ENCODE measurements at regions not wholly inside any gene's neighbourhood (a gene's known extent, or its start where the extent isn't known, plus 50 kb on each side); places are given as distances from the start of the nearest gene placed in this dataset.

- no peaks in the 10 kb centered on the region for H3K9me3 ChIP-seq (ENCODE audit: severe bottlenecking)
- H3K27ac ChIP-seq (ENCODE audit: poor library complexity, severe bottlenecking), result no peak overlapping the region
- DNase-seq (ENCODE audit: low spot score) (no peak), ATAC-seq (ENCODE audit: low read depth) (no peak)
- H3K4me1 ChIP-seq (ENCODE audit: insufficient read depth, poor library complexity, severe bottlenecking), result no peaks in the 10 kb centered on the region
- H3K36me3 ChIP-seq (ENCODE audit: low read depth), result no peaks in the 10 kb centered on the region
- no peak overlapping the region for H3K4me3 ChIP-seq (ENCODE audit: severe bottlenecking)
- no peak for TF ChIP-seq CTCF (IDR thresholded peaks at IDR 0.05; ENCODE audit: poor library complexity, severe bottlenecking)
- no peaks in the 10 kb centered on the region for H3K27me3 ChIP-seq (ENCODE audit: insufficient read depth, poor library complexity, severe bottlenecking)
These were observed 534.2 kb upstream of the PLXNA2 start for GRCh38 chr1:208778417-208778816.

DNA sequence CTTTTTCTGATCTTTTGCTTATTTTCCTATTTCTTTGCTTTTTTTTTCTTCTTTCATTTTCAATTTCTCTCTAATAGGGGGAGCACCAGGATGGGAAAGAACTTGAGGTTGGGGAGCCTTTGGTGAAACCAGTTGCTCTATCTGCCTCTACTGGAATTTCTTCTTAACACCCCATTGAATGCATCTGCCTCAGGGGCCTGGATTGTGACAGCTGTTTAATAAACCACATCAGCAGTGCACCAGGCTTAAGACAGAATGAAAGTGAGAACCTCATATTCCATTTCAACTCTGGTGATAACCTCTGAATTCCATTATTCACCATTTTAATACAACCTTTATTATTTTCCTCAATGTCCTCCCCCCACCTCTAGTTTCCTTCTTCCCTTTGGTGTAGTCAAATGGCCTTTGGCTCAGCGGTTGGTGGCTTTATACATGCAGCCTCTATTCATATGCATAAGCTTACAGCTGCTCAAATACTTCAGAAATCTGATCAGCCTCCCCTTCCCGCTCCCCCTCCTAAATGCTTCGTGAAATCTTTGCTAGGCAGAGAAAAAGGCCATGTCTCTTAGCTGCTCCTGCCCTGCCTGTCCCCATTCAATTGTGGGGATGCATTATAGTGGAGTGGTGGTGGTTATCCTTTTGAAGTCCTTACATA, 537.3 kb upstream of the PLXNA2 start:
- Histone ChIP-seq H3K27me3 (ENCODE audit: insufficient read depth, poor library complexity, severe bottlenecking) (no peaks in the 10 kb centered on the region), H3K9me3 (ENCODE audit: severe bottlenecking) (no peaks in the 10 kb centered on the region), H3K36me3 (ENCODE audit: low read depth) (no peaks in the 10 kb centered on the region), H3K4me1 (ENCODE audit: insufficient read depth, poor library complexity, severe bottlenecking) (no peaks in the 10 kb centered on the region), H3K27ac (ENCODE audit: poor library complexity, severe bottlenecking) (no peak overlapping the region), H3K4me3 (ENCODE audit: severe bottlenecking) (no peak overlapping the region)
- no peak for TF ChIP-seq CTCF (IDR thresholded peaks at IDR 0.05; ENCODE audit: poor library complexity, severe bottlenecking)
- ATAC-seq (ENCODE audit: low read depth) (no peak), DNase-seq (ENCODE audit: low spot score) (no peak)

- Histone ChIP-seq H3K27me3 (ENCODE audit: insufficient read depth, poor library complexity, severe bottlenecking) (no peaks in the 10 kb centered on the region), H3K36me3 (ENCODE audit: low read depth) (no peaks in the 10 kb centered on the region), H3K4me3 (ENCODE audit: severe bottlenecking) (no peak overlapping the region), H3K27ac (ENCODE audit: poor library complexity, severe bottlenecking) (no peak overlapping the region), H3K4me1 (ENCODE audit: insufficient read depth, poor library complexity, severe bottlenecking) (no peaks in the 10 kb centered on the region), H3K9me3 (ENCODE audit: severe bottlenecking) (no peaks in the 10 kb centered on the region)
- no peak for DNase-seq (ENCODE audit: low spot score)
- TF ChIP-seq CTCF (IDR thresholded peaks at IDR 0.05; ENCODE audit: poor library complexity, severe bottlenecking), result no peak
- ATAC-seq (ENCODE audit: low read depth), result no peak
These were observed 538.0 kb upstream of the PLXNA2 start for GRCh38 chr1:208782186-208782585.

DNA sequence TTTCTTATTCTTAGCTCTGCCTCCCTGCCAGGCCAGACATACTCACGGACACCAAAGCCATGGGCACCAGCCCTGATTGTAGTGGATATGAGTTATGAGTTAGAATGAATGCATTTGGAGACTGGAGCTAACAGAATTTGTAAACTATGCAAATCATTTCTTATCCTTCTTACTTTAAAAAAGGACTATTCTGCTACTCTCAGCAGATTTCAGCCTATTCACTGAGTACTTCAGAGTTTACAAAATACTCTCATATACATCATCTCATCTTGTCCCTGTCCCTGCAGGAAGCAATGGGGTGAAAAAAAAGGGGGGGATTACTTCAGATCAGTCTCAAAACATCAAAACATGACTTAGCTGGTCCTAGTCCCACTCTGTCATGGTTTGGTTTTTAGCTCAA, 541.4 kb upstream of the PLXNA2 start:
- H3K4me1 ChIP-seq (ENCODE audit: insufficient read depth, poor library complexity, severe bottlenecking), result no peaks in the 10 kb centered on the region
- no peak overlapping the region for H3K27ac ChIP-seq (ENCODE audit: poor library complexity, severe bottlenecking)
- H3K9me3 ChIP-seq (ENCODE audit: severe bottlenecking), result no peaks in the 10 kb centered on the region
- no peaks in the 10 kb centered on the region for H3K36me3 ChIP-seq (ENCODE audit: low read depth)
- ATAC-seq (ENCODE audit: low read depth), result no peak
- H3K27me3 ChIP-seq (ENCODE audit: insufficient read depth, poor library complexity, severe bottlenecking), result no peaks in the 10 kb centered on the region
- TF ChIP-seq CTCF (IDR thresholded peaks at IDR 0.05; ENCODE audit: poor library complexity, severe bottlenecking), result no peak
- no peak for DNase-seq (ENCODE audit: low spot score)
- no peak overlapping the region for H3K4me3 ChIP-seq (ENCODE audit: severe bottlenecking)

DNA sequence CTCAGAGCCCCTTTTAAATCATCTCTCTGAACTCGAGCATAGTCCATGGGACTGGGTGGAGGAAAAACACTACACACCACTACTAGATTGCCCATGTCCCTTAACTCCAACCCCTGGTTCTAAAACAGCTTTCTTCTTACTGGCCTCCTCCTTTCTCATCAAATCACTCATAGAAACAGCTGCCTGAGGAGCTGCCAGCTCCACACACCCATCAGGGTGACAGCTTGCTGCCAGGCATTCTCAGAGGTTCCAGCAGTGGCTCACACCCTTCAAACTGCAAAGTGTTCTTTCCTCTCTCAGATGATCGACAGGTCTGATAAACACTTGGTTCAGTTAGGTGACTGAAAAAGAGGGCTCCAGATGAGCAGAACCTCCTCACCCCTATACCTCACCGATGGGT, 543.0 kb upstream of the PLXNA2 start:
- DNase-seq (ENCODE audit: low spot score), result no peak
- no peaks in the 10 kb centered on the region for H3K27me3 ChIP-seq (ENCODE audit: insufficient read depth, poor library complexity, severe bottlenecking)
- TF ChIP-seq CTCF (IDR thresholded peaks at IDR 0.05; ENCODE audit: poor library complexity, severe bottlenecking), result no peak
- no peak overlapping the region for H3K27ac ChIP-seq (ENCODE audit: poor library complexity, severe bottlenecking)
- H3K4me3 ChIP-seq (ENCODE audit: severe bottlenecking), result no peak overlapping the region
- H3K36me3 ChIP-seq (ENCODE audit: low read depth), result no peaks in the 10 kb centered on the region
- no peaks in the 10 kb centered on the region for H3K9me3 ChIP-seq (ENCODE audit: severe bottlenecking)
- ATAC-seq (ENCODE audit: low read depth), result no peak
- no peaks in the 10 kb centered on the region for H3K4me1 ChIP-seq (ENCODE audit: insufficient read depth, poor library complexity, severe bottlenecking)

All from RWPE2 (cell line).